Mesendoderm (in vitro differentiated cells): ENCODE measurements at regions not wholly inside any gene's neighbourhood (a gene's known extent, or its start where the extent isn't known, plus 50 kb on each side); places are given as distances from the start of the nearest gene placed in this dataset.

Experiments used
- DNase-seq: peaks from one replicate; pipeline ENCODE4 v3.0.0; 2013
- H2AK5ac ChIP-seq: 2 replicates; pipeline ENCODE4 v1.6.1; 2013; ENCODE audit warnings: low read length, inconsistent platforms
- H2BK120ac ChIP-seq: 2 replicates; pipeline ENCODE4 v1.6.1; 2013; ENCODE audit warnings: low read depth, mild to moderate bottlenecking, low read length, moderate library complexity, mixed read lengths
- H2BK15ac ChIP-seq: replicated peaks from 2 replicates; pipeline ENCODE4 v1.6.1; 2013; ENCODE audit warnings: low read depth, mild to moderate bottlenecking, moderate library complexity
- H2BK5ac ChIP-seq: 2 replicates; pipeline ENCODE4 v1.6.1; 2013; ENCODE audit warnings: low read length, inconsistent platforms
- H3K18ac ChIP-seq: 2 replicates; pipeline ENCODE4 v1.6.1; 2013; ENCODE audit warnings: mild to moderate bottlenecking, low read length, mixed read lengths
- H3K23ac ChIP-seq: one replicate; pipeline ENCODE4 v1.6.1; 2013; ENCODE audit warnings: low read length
- H3K27ac ChIP-seq: 2 replicates; pipeline ENCODE4 v1.5.1; 2013; ENCODE audit warnings: low read depth, mild to moderate bottlenecking, inconsistent platforms, low read length, moderate library complexity
- H3K27me3 ChIP-seq: 2 replicates; pipeline ENCODE4 v1.6.1; 2013; ENCODE audit warnings: low read length, control low read depth, mild to moderate bottlenecking, inconsistent platforms; ENCODE audit not compliant: insufficient read depth, poor library complexity
- H3K36me3 ChIP-seq: 2 replicates; pipeline ENCODE4 v1.6.1; 2013; ENCODE audit warnings: low read length, inconsistent platforms; ENCODE audit not compliant: control insufficient read depth, insufficient read depth
- H3K4ac ChIP-seq: one replicate; pipeline ENCODE4 v1.6.1; 2013; ENCODE audit warnings: low read depth, mild to moderate bottlenecking, low read length, moderate library complexity
- H3K4me1 ChIP-seq: 2 replicates; pipeline ENCODE4 v1.6.1; 2013; ENCODE audit warnings: low read depth, low read length, inconsistent platforms; ENCODE audit not compliant: control insufficient read depth
- H3K4me2 ChIP-seq: 2 replicates; pipeline ENCODE4 v1.6.1; 2013; ENCODE audit warnings: low read length
- H3K4me3 ChIP-seq: 2 replicates; pipeline ENCODE4 v1.5.1; 2013; ENCODE audit warnings: mild to moderate bottlenecking, low read length
- H3K56ac ChIP-seq: one replicate; pipeline ENCODE4 v1.6.1; 2013; ENCODE audit warnings: low read length
- H3K79me1 ChIP-seq: 2 replicates; pipeline ENCODE4 v1.6.1; 2013; ENCODE audit warnings: low read length, inconsistent platforms
- H3K79me2 ChIP-seq: 2 replicates; pipeline ENCODE4 v1.6.1; 2013; ENCODE audit warnings: mild to moderate bottlenecking, low read length; ENCODE audit not compliant: control insufficient read depth, insufficient read depth
- H3K9ac ChIP-seq: 2 replicates; pipeline ENCODE4 v1.6.1; 2013; ENCODE audit warnings: low read length, inconsistent platforms
- H4K5ac ChIP-seq: one replicate; pipeline ENCODE4 v1.6.1; 2013; ENCODE audit warnings: low read length
- H4K8ac ChIP-seq: one replicate; pipeline ENCODE4 v1.6.1; 2013; ENCODE audit warnings: low read depth, mild to moderate bottlenecking, control low read depth, low read length, moderate library complexity
- WGBS: extraction: QIAGEN DNeasy Blood & Tissue Kit; methylation state at CpG from one replicate; pipeline ENCODE4 v1.1.7; 2013; ENCODE audit warnings: low lambda C conversion rate, missing lambda C conversion rate; ENCODE audit not compliant: insufficient coverage; ENCODE audit errors: extremely low coverage; 5-methylcytosine and 5-hydroxymethylcytosine counted together

DNA sequence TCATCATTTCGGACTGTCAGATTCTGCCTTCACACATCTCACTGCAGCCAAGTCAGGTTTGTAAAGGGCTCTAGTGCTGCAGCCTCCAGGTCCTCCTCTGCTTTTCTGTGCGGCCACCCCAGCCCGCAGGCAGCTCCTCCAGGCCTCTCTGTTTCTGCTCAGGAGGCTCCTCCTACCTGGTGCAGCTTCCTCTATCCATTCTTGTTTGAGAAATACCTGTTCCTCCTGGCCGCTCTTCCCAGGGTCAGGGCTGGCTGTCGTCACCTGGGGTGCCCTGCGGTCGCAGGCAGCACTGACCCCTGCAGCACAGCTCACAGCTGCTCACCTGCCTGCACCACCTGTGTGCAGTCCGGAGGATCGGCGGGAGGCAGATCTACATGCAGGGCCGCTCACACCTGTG lies 387.7 kb upstream of the IRX4 start:
- Histone ChIP-seq H3K4me1 (no peaks in the 10 kb centered on the region), H3K27ac (no peak overlapping the region), H3K23ac (no peak overlapping the region), H3K9ac (no peak overlapping the region), H2BK15ac (no peak overlapping the region), H2AK5ac (no peak overlapping the region), H3K79me1 (no peaks in the 10 kb centered on the region), H2BK5ac (no peak overlapping the region), H2BK120ac (no peak overlapping the region), H3K27me3 (no peaks in the 10 kb centered on the region), H4K5ac (no peak overlapping the region), H3K18ac (no peak overlapping the region), H3K79me2 (no peaks in the 10 kb centered on the region), H3K4me2 (no peak overlapping the region), H4K8ac (no peak overlapping the region), H3K4ac (no peak overlapping the region), H3K4me3 (no peak overlapping the region), H3K56ac (no peak overlapping the region), H3K36me3 (no peaks in the 10 kb centered on the region)
- peak; percentile 7 for DNase-seq
- WGBS: no CpG with 5 or more reads among the region's 11 CpGs

DNA sequence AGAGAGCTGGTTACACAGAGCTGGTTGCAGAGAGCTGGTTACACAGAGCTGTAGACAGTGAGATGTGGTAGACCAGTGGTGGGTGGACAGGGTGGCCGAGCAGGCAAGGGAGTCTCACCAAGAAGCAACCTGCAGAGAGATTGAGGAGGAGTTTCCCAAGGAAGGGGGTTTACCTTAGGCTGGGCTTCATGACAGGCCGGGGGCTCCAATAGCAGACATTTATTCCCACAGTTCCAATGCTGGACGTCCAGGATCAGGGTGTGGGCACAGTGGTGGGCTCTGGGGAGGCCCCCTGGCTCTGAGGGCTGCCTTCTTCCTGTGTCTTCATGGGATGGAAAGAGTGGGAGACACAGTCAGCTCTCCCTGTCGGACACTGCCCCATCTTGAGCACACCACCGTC lies 386.9 kb upstream of the IRX4 start:
- no peaks in the 10 kb centered on the region for H3K4me1 ChIP-seq
- no peak overlapping the region for H3K23ac ChIP-seq
- H4K8ac ChIP-seq: no peak overlapping the region
- no peak overlapping the region for H2BK120ac ChIP-seq
- no peak overlapping the region for H3K9ac ChIP-seq
- no peak overlapping the region for H3K27ac ChIP-seq
- no peaks in the 10 kb centered on the region for H3K79me2 ChIP-seq
- no peak overlapping the region for H3K56ac ChIP-seq
- H3K4ac ChIP-seq: no peak overlapping the region
- no peak overlapping the region for H2BK15ac ChIP-seq
- H3K79me1 ChIP-seq: no peaks in the 10 kb centered on the region
- H3K27me3 ChIP-seq: no peaks in the 10 kb centered on the region
- H2AK5ac ChIP-seq: no peak overlapping the region
- no peak overlapping the region for H3K4me3 ChIP-seq
- DNase-seq: no peak
- no peak overlapping the region for H4K5ac ChIP-seq
- H3K4me2 ChIP-seq: no peak overlapping the region
- no peak overlapping the region for H2BK5ac ChIP-seq
- no CpG with 5 or more reads among the region's 5 CpGs for WGBS
- no peak overlapping the region for H3K18ac ChIP-seq
- no peaks in the 10 kb centered on the region for H3K36me3 ChIP-seq

DNA sequence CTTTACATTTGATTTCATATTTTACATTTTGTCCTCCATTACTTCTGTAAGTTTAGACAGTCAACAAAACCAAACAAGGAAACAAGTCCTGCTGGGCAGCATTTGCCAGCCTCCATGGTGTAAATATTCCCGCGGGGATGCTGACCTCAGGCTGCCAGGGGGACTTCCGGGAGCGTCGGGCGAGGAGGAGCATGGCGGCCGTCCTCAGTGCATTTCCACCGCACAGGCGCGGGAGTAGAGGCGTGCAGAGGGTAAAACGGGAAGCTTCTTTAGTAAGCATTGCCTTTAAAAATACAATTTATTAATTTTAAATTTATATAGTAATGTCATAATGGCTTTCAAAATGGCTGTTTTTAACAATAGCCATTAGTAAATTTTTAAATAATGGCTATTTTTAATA lies 385.3 kb upstream of the IRX4 start:
- H3K4me1 ChIP-seq: no peaks in the 10 kb centered on the region
- no peak overlapping the region for H3K27ac ChIP-seq
- no peak overlapping the region for H3K4me2 ChIP-seq
- no peaks in the 10 kb centered on the region for H3K27me3 ChIP-seq
- H3K9ac ChIP-seq: no peak overlapping the region
- DNase-seq: no peak
- no peaks in the 10 kb centered on the region for H3K79me1 ChIP-seq
- no CpG with 5 or more reads among the region's 13 CpGs for WGBS
- H3K79me2 ChIP-seq: no peaks in the 10 kb centered on the region
- no peak overlapping the region for H3K4me3 ChIP-seq
- H3K4ac ChIP-seq: no peak overlapping the region
- no peak overlapping the region for H2BK15ac ChIP-seq
- no peak overlapping the region for H4K8ac ChIP-seq
- no peak overlapping the region for H3K18ac ChIP-seq
- H3K36me3 ChIP-seq: no peaks in the 10 kb centered on the region
- H3K23ac ChIP-seq: no peak overlapping the region
- no peak overlapping the region for H2BK5ac ChIP-seq
- H4K5ac ChIP-seq: no peak overlapping the region
- no peak overlapping the region for H3K56ac ChIP-seq
- no peak overlapping the region for H2AK5ac ChIP-seq
- no peak overlapping the region for H2BK120ac ChIP-seq

DNA sequence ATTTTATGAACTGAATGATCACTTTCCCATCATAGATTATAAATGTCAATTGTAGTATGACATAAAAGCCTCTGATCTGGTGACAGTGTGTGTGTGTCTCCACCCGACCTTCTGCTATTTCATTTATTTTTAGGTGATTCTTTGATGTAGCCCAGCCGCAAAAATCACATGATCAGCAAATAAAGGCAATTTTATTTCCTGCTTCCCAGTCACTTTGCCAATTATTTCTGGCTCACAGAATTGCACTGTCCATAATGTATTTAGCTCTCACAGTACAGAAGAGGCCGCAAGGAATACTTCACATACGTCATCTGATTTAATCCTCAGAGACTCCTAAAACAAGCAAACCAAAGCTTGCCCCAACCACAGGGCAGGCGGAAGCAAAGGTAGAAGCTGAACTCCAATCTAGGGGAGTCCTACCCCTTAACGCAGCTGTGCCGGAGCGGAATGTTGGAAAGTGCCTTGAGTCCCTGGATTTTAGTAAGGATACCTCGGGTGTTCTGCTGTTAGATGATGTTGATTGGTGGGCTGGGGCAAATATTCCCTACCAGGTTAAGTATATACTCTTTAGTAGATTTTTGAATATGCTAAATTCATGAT lies 384.0 kb upstream of the IRX4 start:
- Histone ChIP-seq H3K9ac (no peak overlapping the region), H3K27ac (no peak overlapping the region), H3K36me3 (no peaks in the 10 kb centered on the region), H3K4me3 (no peak overlapping the region), H3K79me2 (no peaks in the 10 kb centered on the region), H2BK120ac (no peak overlapping the region), H3K23ac (no peak overlapping the region), H3K56ac (no peak overlapping the region), H4K5ac (no peak overlapping the region), H2BK5ac (no peak overlapping the region), H4K8ac (no peak overlapping the region), H3K79me1 (no peaks in the 10 kb centered on the region), H2AK5ac (no peak overlapping the region), H3K4ac (no peak overlapping the region), H3K4me2 (no peak overlapping the region), H3K27me3 (no peaks in the 10 kb centered on the region), H3K4me1 (no peaks in the 10 kb centered on the region), H3K18ac (no peak overlapping the region), H2BK15ac (no peak overlapping the region)
- DNase-seq: no peak
- no CpG with 5 or more reads among the region's 9 CpGs for WGBS

DNA sequence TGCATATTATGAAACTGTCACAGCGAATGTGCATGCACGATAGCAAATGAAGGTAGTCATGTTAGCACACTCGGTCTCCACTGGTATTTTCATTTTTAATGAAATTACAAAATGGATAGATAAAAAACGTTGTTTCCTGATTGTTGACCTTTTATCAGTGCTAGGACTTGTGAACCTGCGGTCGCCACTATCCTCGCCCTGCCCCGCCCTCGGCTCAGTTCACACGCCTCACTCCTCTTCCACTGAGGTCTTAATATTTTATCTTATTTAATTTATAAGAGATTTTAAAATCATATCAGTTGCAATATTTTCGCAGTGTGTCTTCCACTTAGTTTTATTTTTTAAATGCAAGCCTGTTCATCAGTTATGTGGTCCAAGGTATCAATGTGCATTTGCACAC lies 382.6 kb upstream of the IRX4 start:
- H3K4ac ChIP-seq: no peak overlapping the region
- no peaks in the 10 kb centered on the region for H3K27me3 ChIP-seq
- no peak overlapping the region for H4K8ac ChIP-seq
- H3K18ac ChIP-seq: no peak overlapping the region
- H3K23ac ChIP-seq: no peak overlapping the region
- H3K4me2 ChIP-seq: no peak overlapping the region
- no peak overlapping the region for H4K5ac ChIP-seq
- no peak overlapping the region for H2BK5ac ChIP-seq
- no peak overlapping the region for H2BK120ac ChIP-seq
- H3K27ac ChIP-seq: no peak overlapping the region
- no peak overlapping the region for H3K4me3 ChIP-seq
- H2AK5ac ChIP-seq: no peak overlapping the region
- H3K9ac ChIP-seq: no peak overlapping the region
- no peaks in the 10 kb centered on the region for H3K4me1 ChIP-seq
- H3K36me3 ChIP-seq: no peaks in the 10 kb centered on the region
- no peak overlapping the region for H3K56ac ChIP-seq
- H3K79me1 ChIP-seq: no peaks in the 10 kb centered on the region
- no peak overlapping the region for H2BK15ac ChIP-seq
- no peaks in the 10 kb centered on the region for H3K79me2 ChIP-seq
- DNase-seq: no peak
- no CpG with 5 or more reads among the region's 11 CpGs for WGBS

DNA sequence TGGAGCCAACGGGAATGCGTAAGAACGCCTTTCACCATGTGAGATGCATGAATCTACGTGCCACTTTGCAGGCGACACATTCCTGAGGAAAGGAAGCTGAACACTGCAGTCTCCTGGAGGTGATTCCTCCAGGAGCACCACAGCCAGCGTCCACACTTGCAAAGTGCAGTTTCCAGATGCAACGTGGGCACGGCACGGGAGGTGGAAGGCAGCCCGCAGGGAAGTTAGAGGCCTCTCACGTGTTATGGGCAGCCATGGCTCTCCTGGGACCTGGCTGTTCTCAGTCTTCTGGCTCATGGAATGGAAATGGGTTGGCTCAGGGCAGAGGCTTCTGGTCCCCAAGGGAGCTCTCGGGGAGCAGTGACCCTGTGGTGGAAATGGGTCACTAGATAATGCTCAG lies 381.0 kb upstream of the IRX4 start:
- H3K56ac ChIP-seq: no peak overlapping the region
- H3K36me3 ChIP-seq: no peaks in the 10 kb centered on the region
- no peak overlapping the region for H3K9ac ChIP-seq
- no peak overlapping the region for H2BK15ac ChIP-seq
- no peak overlapping the region for H3K23ac ChIP-seq
- no peak overlapping the region for H2BK5ac ChIP-seq
- no peak for DNase-seq
- no peak overlapping the region for H3K18ac ChIP-seq
- no peaks in the 10 kb centered on the region for H3K79me2 ChIP-seq
- H3K4me1 ChIP-seq: no peaks in the 10 kb centered on the region
- H3K4me2 ChIP-seq: no peak overlapping the region
- no peak overlapping the region for H2BK120ac ChIP-seq
- H3K4me3 ChIP-seq: no peak overlapping the region
- WGBS: no CpG with 5 or more reads among the region's 12 CpGs
- no peaks in the 10 kb centered on the region for H3K27me3 ChIP-seq
- H3K4ac ChIP-seq: no peak overlapping the region
- no peak overlapping the region for H4K8ac ChIP-seq
- H4K5ac ChIP-seq: no peak overlapping the region
- no peak overlapping the region for H2AK5ac ChIP-seq
- no peaks in the 10 kb centered on the region for H3K79me1 ChIP-seq
- H3K27ac ChIP-seq: no peak overlapping the region
